GM12892 (cell line): ENCODE measurements at regions not wholly inside any gene's neighbourhood (a gene's known extent, or its start where the extent isn't known, plus 50 kb on each side); places are given as distances from the start of the nearest gene placed in this dataset.

ENCODE experiments used
- POLR2A ChIP-seq: IDR thresholded peaks from 2 replicates; pipeline ENCODE4 v1.6.1; 2011; ENCODE audit warnings: low read depth, low read length, control low read depth
- POLR2AphosphoS5 ChIP-seq: IDR thresholded peaks from 2 replicates; pipeline ENCODE4 v1.6.1; 2011; ENCODE audit warnings: low read depth, low read length, control low read depth

GRCh38 chr18:47390410-47391024 is 139.1 kb upstream of the SKOR2 start:
- TF ChIP-seq POLR2AphosphoS5 (no peak), POLR2A (no peak)
